IMR-90 (cell line): ENCODE measurements at regions not wholly inside any gene's neighbourhood (a gene's known extent, or its start where the extent isn't known, plus 50 kb on each side); places are given as distances from the start of the nearest gene placed in this dataset.

ENCODE experiments used
- ATAC-seq: fragments of 200-7000 bp; cut with Tn5 transposase; 2 replicates; pipeline ENCODE4 v1.9.1; 2020; ENCODE audit warnings: low read depth, mild to moderate bottlenecking, moderate library complexity
- BruUV-seq: library from RNA; stranded (reverse); fragments of 400-500 nt; replicated peaks from 2 replicates; lab custom pipeline; 2021; lab: Mats Ljungman, UMichigan
- CTCF ChIA-PET: fragments of 300-600 bp; formaldehyde crosslinking; extraction: SDS; loops from one replicate; lab custom pipeline; 2021; ENCODE audit warnings: antibody characterized with exemption; lab: Yijun Ruan, JAX
- POLR2A ChIA-PET: fragments of 300-600 bp; sonication (Branson Sonifier 250); formaldehyde crosslinking; loops from one replicate; lab custom pipeline; 2022; ENCODE audit warnings: antibody characterized with exemption; ENCODE audit not compliant: unreplicated experiment; lab: Charles Lee
- DNase-seq: peaks from one replicate; pipeline ENCODE4 v3.0.0; 2013
- H2AFZ ChIP-seq: replicated peaks from 2 replicates; pipeline ENCODE3; 2013; ENCODE audit warnings: low read length, mild to moderate bottlenecking; ENCODE audit not compliant: poor library complexity
- H2AK5ac ChIP-seq: 2 replicates; pipeline ENCODE4 v1.6.1; 2013; ENCODE audit warnings: low read depth, low read length, inconsistent platforms
- H2AK9ac ChIP-seq: replicated peaks from 2 replicates; pipeline ENCODE3; 2013; ENCODE audit warnings: mild to moderate bottlenecking, low read depth, low read length, moderate library complexity; ENCODE audit not compliant: poor library complexity
- H2BK120ac ChIP-seq: 2 replicates; pipeline ENCODE4 v1.6.1; 2013; ENCODE audit warnings: low read depth, low read length, inconsistent platforms
- H2BK15ac ChIP-seq: 3 replicates; pipeline ENCODE4 v1.6.1; 2013; ENCODE audit warnings: low read depth, low read length, inconsistent platforms
- H2BK20ac ChIP-seq: 2 replicates; pipeline ENCODE4 v1.6.1; 2013; ENCODE audit warnings: low read depth, mild to moderate bottlenecking, inconsistent platforms, low read length, moderate library complexity
- H2BK5ac ChIP-seq: 2 replicates; pipeline ENCODE4 v1.6.1; 2013; ENCODE audit warnings: mild to moderate bottlenecking, low read depth, low read length, inconsistent platforms; ENCODE audit not compliant: poor library complexity, severe bottlenecking
- H3K14ac ChIP-seq: replicated peaks from 2 replicates; pipeline ENCODE4 v1.6.1; 2013; ENCODE audit warnings: low read depth, low read length, inconsistent platforms
- H3K18ac ChIP-seq: 2 replicates; pipeline ENCODE4 v1.6.1; 2013; ENCODE audit warnings: low read depth, low read length, control low read depth
- H3K23ac ChIP-seq: 2 replicates; pipeline ENCODE4 v1.6.1; 2013; ENCODE audit warnings: low read depth, low read length, inconsistent platforms
- H3K27ac ChIP-seq: 2 replicates; pipeline ENCODE4 v1.5.1; 2013; ENCODE audit warnings: mild to moderate bottlenecking, control low read depth, low read length; ENCODE audit not compliant: insufficient read depth
- H3K27me3 ChIP-seq: 2 replicates; pipeline ENCODE4 v1.6.1; 2013; ENCODE audit warnings: low read length; ENCODE audit not compliant: control insufficient read depth, insufficient read depth
- H3K36me3 ChIP-seq: 2 replicates; pipeline ENCODE4 v1.6.1; 2013; ENCODE audit warnings: low read length, mixed read lengths; ENCODE audit not compliant: control insufficient read depth, insufficient read depth
- H3K4ac ChIP-seq: 2 replicates; pipeline ENCODE4 v1.6.1; 2013; ENCODE audit warnings: low read depth, low read length, inconsistent platforms
- H3K4me1 ChIP-seq: 2 replicates; pipeline ENCODE4 v1.6.1; 2013; ENCODE audit warnings: low read length, mixed read lengths; ENCODE audit not compliant: control insufficient read depth, insufficient read depth
- H3K4me2 ChIP-seq: 2 replicates; pipeline ENCODE4 v1.6.1; 2013; ENCODE audit warnings: low read depth, mild to moderate bottlenecking, control low read depth, low read length, moderate library complexity
- H3K4me3 ChIP-seq: 2 replicates; pipeline ENCODE4 v1.5.1; 2013; ENCODE audit warnings: low read depth, mild to moderate bottlenecking, control low read depth, low read length, moderate library complexity; ENCODE audit not compliant: insufficient read depth
- H3K56ac ChIP-seq: 2 replicates; pipeline ENCODE4 v1.6.1; 2013; ENCODE audit warnings: low read length, inconsistent platforms; ENCODE audit not compliant: insufficient read depth; ENCODE audit errors: extremely low read depth
- H3K79me1 ChIP-seq, 2 experiments: 2 replicates each; pipeline ENCODE4 v1.6.1; 2013; ENCODE audit warnings: low read length in 2 of 2, inconsistent platforms in 1 of 2, low read depth in 1 of 2
- H3K9ac ChIP-seq: 2 replicates; pipeline ENCODE4 v1.6.1; 2013; ENCODE audit warnings: low read depth, low read length, control low read depth
- H3K9me1 ChIP-seq: 2 replicates; pipeline ENCODE4 v1.6.1; 2013; ENCODE audit warnings: low read length, inconsistent platforms; ENCODE audit not compliant: insufficient read depth
- H3K9me3 ChIP-seq: 2 replicates; pipeline ENCODE4 v1.6.1; 2013; ENCODE audit warnings: low read length; ENCODE audit not compliant: control insufficient read depth, insufficient read depth
- H4K20me1 ChIP-seq: 2 replicates; pipeline ENCODE4 v1.6.1; 2013; ENCODE audit warnings: low read length, inconsistent platforms; ENCODE audit not compliant: insufficient read depth
- H4K5ac ChIP-seq: 2 replicates; pipeline ENCODE4 v1.6.1; 2013; ENCODE audit warnings: mild to moderate bottlenecking, low read depth, low read length, control low read depth
- H4K8ac ChIP-seq, 2 experiments: 2 replicates each; pipeline ENCODE4 v1.6.1; 2013; ENCODE audit warnings: low read depth in 2 of 2, low read length in 2 of 2, control low read depth in 1 of 2, inconsistent platforms in 1 of 2
- H4K91ac ChIP-seq: 2 replicates; pipeline ENCODE4 v1.6.1; 2013; ENCODE audit warnings: low read depth, low read length, inconsistent platforms; ENCODE audit not compliant: insufficient read depth
- BHLHE40 ChIP-seq: fragments of 150-350 bp; IDR thresholded peaks from 2 replicates; pipeline ENCODE4 v1.6.1; 2016; ENCODE audit warnings: mild to moderate bottlenecking, low read depth, low read length
- CEBPB ChIP-seq: IDR thresholded peaks from 2 replicates; pipeline ENCODE4 v1.6.1; 2012; ENCODE audit warnings: low read depth, low read length, improper control_type of control experiment
- CHD1 ChIP-seq: IDR thresholded peaks from 2 replicates; pipeline ENCODE4 v1.6.1; 2012; ENCODE audit warnings: low read depth, low read length, improper control_type of control experiment
- FOS ChIP-seq: fragments of 150-350 bp; IDR thresholded peaks from 2 replicates; pipeline ENCODE4 v1.6.1; 2016; ENCODE audit warnings: low read depth, low read length
- MAFK ChIP-seq: IDR thresholded peaks from 2 replicates; pipeline ENCODE4 v1.6.1; 2012; ENCODE audit warnings: low read depth, low read length, improper control_type of control experiment
- MAZ ChIP-seq: IDR thresholded peaks from 2 replicates; pipeline ENCODE4 v1.6.1; 2012; ENCODE audit warnings: low read depth, mild to moderate bottlenecking, low read length, improper control_type of control experiment, moderate library complexity, borderline replicate concordance
- MXI1 ChIP-seq: IDR thresholded peaks from 2 replicates; pipeline ENCODE4 v1.6.1; 2012; ENCODE audit warnings: low read depth, mild to moderate bottlenecking, low read length, moderate library complexity, borderline replicate concordance
- NFE2L2 ChIP-seq: fragments of 150-350 bp; IDR thresholded peaks from 2 replicates; pipeline ENCODE4 v1.6.1; 2016; ENCODE audit warnings: low read depth, mild to moderate bottlenecking, low read length
- POLR2A ChIP-seq: IDR thresholded peaks from 2 replicates; pipeline ENCODE4 v1.6.1; 2012; ENCODE audit warnings: mild to moderate bottlenecking, low read depth, low read length
- RAD21 ChIP-seq: IDR thresholded peaks from 2 replicates; pipeline ENCODE4 v1.6.1; 2012; ENCODE audit warnings: low read length, improper control_type of control experiment
- RCOR1 ChIP-seq: IDR thresholded peaks from 2 replicates; pipeline ENCODE4 v1.6.1; 2012; ENCODE audit warnings: mild to moderate bottlenecking, low read length, improper control_type of control experiment; ENCODE audit not compliant: insufficient replicate concordance
- RFX5 ChIP-seq: IDR thresholded peaks from 2 replicates; pipeline ENCODE4 v1.8.0; 2012; ENCODE audit warnings: low read depth, mild to moderate bottlenecking, low read length, moderate library complexity
- SMC3 ChIP-seq: fragments of 150-350 bp; IDR thresholded peaks from 2 replicates; pipeline ENCODE4 v1.6.1; 2016; ENCODE audit warnings: low read depth, mild to moderate bottlenecking, antibody characterized with exemption, low read length, moderate library complexity
- whole genome bisulfite sequencing, 2 experiments: methylation state at CpG; one replicate each; pipeline versions ENCODE4 v1.1.5 to v1.1.7; 2013; ENCODE audit warnings: missing lambda C conversion rate in 2 of 2; ENCODE audit not compliant: insufficient read length in 1 of 2; ENCODE audit errors: extremely low coverage in 2 of 2; 5-methylcytosine and 5-hydroxymethylcytosine counted together
- dilution Hi-C: fragments of 300-500 bp; cut with HindIII; formaldehyde crosslinking; loops from one replicate; pipeline ENCODE4 v1.14.3; 2018; ENCODE audit warnings: low sequenced_read_pairs; ENCODE audit not compliant: unreplicated experiment
- in situ Hi-C: fragments of 300-500 bp; cut with MboI; formaldehyde crosslinking; loops from 3 replicates; pipeline ENCODE4 v1.14.3; 2019; ENCODE audit warnings: low sequenced_read_pairs, inconsistent platforms, mixed read lengths
- intact Hi-C: fragments of 100-400 bp; cut with micrococcal nuclease; formaldehyde crosslinking; loops from 2 replicates; pipeline ENCODE4 v1.10.0; 2022
- TF ChIP-seq, protein P1 (sequence below): conservative IDR thresholded peaks from 2 replicates; pipeline ENCODE4 v1.5.1; 2012; ENCODE audit warnings: mild to moderate bottlenecking, low read depth, low read length, improper control_type of control experiment
- TF ChIP-seq, protein P2 (sequence below): fragments of 150-350 bp; IDR thresholded peaks from 2 replicates; pipeline ENCODE4 v1.6.1; 2017; ENCODE audit warnings: mild to moderate bottlenecking, antibody characterized with exemption, low read length, low read depth
- TF ChIP-seq, protein P3 (sequence below): fragments of 150-350 bp; IDR thresholded peaks from 2 replicates; pipeline ENCODE4 v1.6.1; 2016; ENCODE audit warnings: low read depth, mild to moderate bottlenecking, low read length, moderate library complexity, borderline replicate concordance

DNA sequence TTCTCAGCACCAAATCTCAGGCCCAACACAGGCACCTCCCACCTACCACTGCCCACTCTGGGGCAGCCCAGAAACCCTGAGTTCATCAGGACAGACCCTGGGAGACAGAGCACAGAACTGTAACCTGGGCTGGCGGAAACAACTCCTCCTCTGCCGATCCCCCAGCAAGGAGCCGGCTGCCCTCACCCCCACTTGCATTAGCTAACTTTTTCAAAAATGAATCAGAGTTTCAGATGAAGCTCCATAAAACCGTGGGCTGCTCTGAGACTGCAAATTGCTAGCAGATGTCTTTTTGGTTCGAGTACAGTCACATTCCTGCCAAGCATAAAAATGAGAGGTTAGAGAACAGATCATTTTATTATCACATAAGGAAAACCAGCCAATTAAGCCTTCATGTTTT, 93.4 kb upstream of the PARD3 start:
- in situ Hi-C loops = no loop called here
- no peaks in the 10 kb centered on the region for H3K9me1 ChIP-seq
- no peak overlapping the region for H3K14ac ChIP-seq
- TF ChIP-seq, protein P1, sequence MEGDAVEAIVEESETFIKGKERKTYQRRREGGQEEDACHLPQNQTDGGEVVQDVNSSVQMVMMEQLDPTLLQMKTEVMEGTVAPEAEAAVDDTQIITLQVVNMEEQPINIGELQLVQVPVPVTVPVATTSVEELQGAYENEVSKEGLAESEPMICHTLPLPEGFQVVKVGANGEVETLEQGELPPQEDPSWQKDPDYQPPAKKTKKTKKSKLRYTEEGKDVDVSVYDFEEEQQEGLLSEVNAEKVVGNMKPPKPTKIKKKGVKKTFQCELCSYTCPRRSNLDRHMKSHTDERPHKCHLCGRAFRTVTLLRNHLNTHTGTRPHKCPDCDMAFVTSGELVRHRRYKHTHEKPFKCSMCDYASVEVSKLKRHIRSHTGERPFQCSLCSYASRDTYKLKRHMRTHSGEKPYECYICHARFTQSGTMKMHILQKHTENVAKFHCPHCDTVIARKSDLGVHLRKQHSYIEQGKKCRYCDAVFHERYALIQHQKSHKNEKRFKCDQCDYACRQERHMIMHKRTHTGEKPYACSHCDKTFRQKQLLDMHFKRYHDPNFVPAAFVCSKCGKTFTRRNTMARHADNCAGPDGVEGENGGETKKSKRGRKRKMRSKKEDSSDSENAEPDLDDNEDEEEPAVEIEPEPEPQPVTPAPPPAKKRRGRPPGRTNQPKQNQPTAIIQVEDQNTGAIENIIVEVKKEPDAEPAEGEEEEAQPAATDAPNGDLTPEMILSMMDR = no peak
- TF ChIP-seq, protein P2, sequence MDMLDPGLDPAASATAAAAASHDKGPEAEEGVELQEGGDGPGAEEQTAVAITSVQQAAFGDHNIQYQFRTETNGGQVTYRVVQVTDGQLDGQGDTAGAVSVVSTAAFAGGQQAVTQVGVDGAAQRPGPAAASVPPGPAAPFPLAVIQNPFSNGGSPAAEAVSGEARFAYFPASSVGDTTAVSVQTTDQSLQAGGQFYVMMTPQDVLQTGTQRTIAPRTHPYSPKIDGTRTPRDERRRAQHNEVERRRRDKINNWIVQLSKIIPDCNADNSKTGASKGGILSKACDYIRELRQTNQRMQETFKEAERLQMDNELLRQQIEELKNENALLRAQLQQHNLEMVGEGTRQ = no peak
- TF ChIP-seq FOS (no peak), MAFK (no peak), MAZ (no peak), BHLHE40 (no peak), MXI1 (no peak), CHD1 (no peak), POLR2A (no peak), RAD21 (no peak), NFE2L2 (no peak), CEBPB (no peak), SMC3 (no peak), RCOR1 (no peak), RFX5 (no peak)
- TF ChIP-seq, protein P3, sequence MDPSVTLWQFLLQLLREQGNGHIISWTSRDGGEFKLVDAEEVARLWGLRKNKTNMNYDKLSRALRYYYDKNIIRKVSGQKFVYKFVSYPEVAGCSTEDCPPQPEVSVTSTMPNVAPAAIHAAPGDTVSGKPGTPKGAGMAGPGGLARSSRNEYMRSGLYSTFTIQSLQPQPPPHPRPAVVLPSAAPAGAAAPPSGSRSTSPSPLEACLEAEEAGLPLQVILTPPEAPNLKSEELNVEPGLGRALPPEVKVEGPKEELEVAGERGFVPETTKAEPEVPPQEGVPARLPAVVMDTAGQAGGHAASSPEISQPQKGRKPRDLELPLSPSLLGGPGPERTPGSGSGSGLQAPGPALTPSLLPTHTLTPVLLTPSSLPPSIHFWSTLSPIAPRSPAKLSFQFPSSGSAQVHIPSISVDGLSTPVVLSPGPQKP = no peak
- dilution Hi-C loops = no loop called here
- ChIA-PET CTCF (no interaction called here), POLR2A (no interaction called here)
- H2BK20ac ChIP-seq = no peak overlapping the region
- H4K20me1 ChIP-seq = no peaks in the 10 kb centered on the region
- H3K36me3 ChIP-seq = no peaks in the 10 kb centered on the region
- no peak overlapping the region for H2BK120ac ChIP-seq
- no peak overlapping the region for H3K4ac ChIP-seq
- H4K8ac ChIP-seq = no peak overlapping the region
- no peak overlapping the region for H3K4me3 ChIP-seq
- peaks cover 3% of the 10 kb centered on the region; the same call in 1 of the 2 replicates for H3K4me1 ChIP-seq
- no peak overlapping the region for H3K56ac ChIP-seq
- no CpG with 5 or more reads among the region's 5 CpGs for WGBS, 2 experiments
- intact Hi-C loops = loop anchor here (1.0 kb wide), 1 partner anchor 8 kb away; no protein-coding TSS in a partner anchor
- H4K91ac ChIP-seq = no peak overlapping the region
- H2AK9ac ChIP-seq = no peak overlapping the region
- no peak overlapping the region for H2BK5ac ChIP-seq
- DNase-seq = peak; percentile 69
- peak overlapping the region; percentile 33; the same call in 1 of the 2 replicates for H3K4me2 ChIP-seq
- peak; percentile 71 for ATAC-seq
- H2AK5ac ChIP-seq = no peak overlapping the region
- no peaks in the 10 kb centered on the region for H3K79me1 ChIP-seq
- H2BK15ac ChIP-seq = no peak overlapping the region
- H3K18ac ChIP-seq = no peak overlapping the region; the same call in 1 of the 2 replicates
- H4K5ac ChIP-seq = no peak overlapping the region
- H3K9ac ChIP-seq = no peak overlapping the region
- no peak overlapping the region for H2AFZ ChIP-seq
- peaks cover 6% of the 10 kb centered on the region for H3K27me3 ChIP-seq
- no TSS peak for BruUV-seq
- no peak overlapping the region for H3K23ac ChIP-seq
- H3K9me3 ChIP-seq = no peaks in the 10 kb centered on the region
- H3K27ac ChIP-seq = no peak overlapping the region
